ENCODE measurements at regions not wholly inside any gene's neighbourhood (a gene's known extent, or its start where the extent isn't known, plus 50 kb on each side); places are given as distances from the start of the nearest gene placed in this dataset.

GRCh38 chr14:87542288-87542687, 450.7 kb downstream of the GALC start:
- no peak for DNase-seq
- no peaks in the 10 kb centered on the region for H3K9me3 Mint-ChIP-seq
- no peak for TF ChIP-seq CTCF (conservative IDR thresholded peaks at IDR 0.05)
- no peak overlapping the region for H3K27ac ChIP-seq (ENCODE audit: low read depth, low read length)
- H3K4me3 Mint-ChIP-seq, result no peak overlapping the region
- H3K36me3 ChIP-seq (ENCODE audit: control insufficient read depth, insufficient read depth, low read length), result no peaks in the 10 kb centered on the region
- no peak overlapping the region for H3K9ac ChIP-seq (ENCODE audit: extremely low read depth, low read length, poor library complexity, severe bottlenecking)
- no peaks in the 10 kb centered on the region for H3K36me3 Mint-ChIP-seq (ENCODE audit: low read depth)
- WGBS, 2 experiments (ENCODE audit: insufficient coverage in 1 of 2, insufficient read length in 1 of 2), result 86 to 100% methylated on average over 2 to 5 of the region's 5 CpGs
- no peak overlapping the region for H3K27ac Mint-ChIP-seq
- H3K9me3 ChIP-seq (ENCODE audit: control insufficient read depth, low read length), result no peaks in the 10 kb centered on the region
- no peaks in the 10 kb centered on the region for H3K4me1 Mint-ChIP-seq
- H3K27me3 ChIP-seq (ENCODE audit: control insufficient read depth, insufficient read depth, low read length, poor library complexity, severe bottlenecking), result no peaks in the 10 kb centered on the region
- no peak overlapping the region for H3K4me3 ChIP-seq (ENCODE audit: low read length)
- H3K4me1 ChIP-seq (ENCODE audit: control insufficient read depth, insufficient read depth, low read length), result no peaks in the 10 kb centered on the region
- no peaks in the 10 kb centered on the region for H3K27me3 Mint-ChIP-seq (ENCODE audit: insufficient read depth)

GRCh38 chr14:87540339-87540738, 452.6 kb downstream of the GALC start:
- no peaks in the 10 kb centered on the region for H3K36me3 ChIP-seq (ENCODE audit: control insufficient read depth, insufficient read depth, low read length)
- no peaks in the 10 kb centered on the region for H3K27me3 ChIP-seq (ENCODE audit: control insufficient read depth, insufficient read depth, low read length, poor library complexity, severe bottlenecking)
- H3K27me3 Mint-ChIP-seq (ENCODE audit: insufficient read depth), result no peaks in the 10 kb centered on the region
- H3K4me3 ChIP-seq (ENCODE audit: low read length), result no peak overlapping the region
- H3K9me3 Mint-ChIP-seq, result no peaks in the 10 kb centered on the region
- DNase-seq, result no peak
- 70 to 83% methylated on average over 2 of the region's 2 CpGs for WGBS, 2 experiments (ENCODE audit: insufficient coverage in 1 of 2, insufficient read length in 1 of 2)
- no peak overlapping the region for H3K27ac ChIP-seq (ENCODE audit: low read depth, low read length)
- no peaks in the 10 kb centered on the region for H3K4me1 Mint-ChIP-seq
- H3K4me1 ChIP-seq (ENCODE audit: control insufficient read depth, insufficient read depth, low read length), result no peaks in the 10 kb centered on the region
- H3K27ac Mint-ChIP-seq, result no peak overlapping the region
- H3K9ac ChIP-seq (ENCODE audit: extremely low read depth, low read length, poor library complexity, severe bottlenecking), result no peak overlapping the region
- H3K4me3 Mint-ChIP-seq, result no peak overlapping the region
- H3K9me3 ChIP-seq (ENCODE audit: control insufficient read depth, low read length), result no peaks in the 10 kb centered on the region
- TF ChIP-seq CTCF (conservative IDR thresholded peaks at IDR 0.05), result no peak
- no peaks in the 10 kb centered on the region for H3K36me3 Mint-ChIP-seq (ENCODE audit: low read depth)

- peak; percentile 37 for TF ChIP-seq CTCF (conservative IDR thresholded peaks at IDR 0.05)
- Histone ChIP-seq H3K9ac (ENCODE audit: extremely low read depth, low read length, poor library complexity, severe bottlenecking) (no peak overlapping the region), H3K4me3 (ENCODE audit: low read length) (no peak overlapping the region), H3K4me1 (ENCODE audit: control insufficient read depth, insufficient read depth, low read length) (no peaks in the 10 kb centered on the region), H3K36me3 (ENCODE audit: control insufficient read depth, insufficient read depth, low read length) (no peaks in the 10 kb centered on the region), H3K27me3 (ENCODE audit: control insufficient read depth, insufficient read depth, low read length, poor library complexity, severe bottlenecking) (no peaks in the 10 kb centered on the region), H3K27ac (ENCODE audit: low read depth, low read length) (no peak overlapping the region), H3K9me3 (ENCODE audit: control insufficient read depth, low read length) (no peaks in the 10 kb centered on the region)
- WGBS, 2 experiments (ENCODE audit: insufficient coverage in 1 of 2, insufficient read length in 1 of 2), result 44 to 68% methylated on average over 2 to 4 of the region's 4 CpGs
- Mint-ChIP-seq H3K4me1 (peaks cover 5% of the 10 kb centered on the region), H3K27ac (no peak overlapping the region), H3K4me3 (no peak overlapping the region), H3K27me3 (ENCODE audit: insufficient read depth) (peaks cover 2% of the 10 kb centered on the region), H3K36me3 (ENCODE audit: low read depth) (peaks cover 2% of the 10 kb centered on the region), H3K9me3 (peaks cover 14% of the 10 kb centered on the region)
- peak; percentile 73 for DNase-seq
These were observed 463.9 kb downstream of the GALC start for GRCh38 chr14:87529081-87529480.

Data from endodermal cell (in vitro differentiated cells).